ENCODE measurements at regions not wholly inside any gene's neighbourhood (a gene's known extent, or its start where the extent isn't known, plus 50 kb on each side); places are given as distances from the start of the nearest gene placed in this dataset.

GRCh38 chr2:120577721-120578295 is 157.9 kb upstream of the GLI2 start:
- TF ChIP-seq POLR2A (IDR thresholded peaks at IDR 0.05; ENCODE audit: low read depth, low read length) (no peak), POLR2AphosphoS5 (IDR thresholded peaks at IDR 0.05; ENCODE audit: low read depth, low read length) (no peak), SPI1 (IDR thresholded peaks at IDR 0.05; ENCODE audit: low read depth, low read length) (no peak), TAF1 (IDR thresholded peaks at IDR 0.05; ENCODE audit: low read depth, low read length) (no peak)

Measured in GM12891 (cell line).